Medulla oblongata (tissue), 1 donor: ENCODE measurements at regions not wholly inside any gene's neighbourhood (a gene's known extent, or its start where the extent isn't known, plus 50 kb on each side); places are given as distances from the start of the nearest gene placed in this dataset.
A peak's percentile ranks its signal among the peaks of the same experiment; 100 is the strongest.
"Not testable (repeated sequence)": the region's sequence is repeated elsewhere in the genome, so short reads cannot be mapped to it uniquely, and the experiment has no call there.

Experiments used
- DNase-seq: peaks from one replicate; pipeline ENCODE4 v3.0.0-alpha.2; 2015; ENCODE audit errors: extremely low spot score

- no peak for DNase-seq
These were observed 146.3 kb downstream of the HLX start for GRCh38 chr1:221025501-221025900.

GRCh38 chr1:221025956-221026355 lies 146.7 kb downstream of the HLX start:
- no peak for DNase-seq

DNA sequence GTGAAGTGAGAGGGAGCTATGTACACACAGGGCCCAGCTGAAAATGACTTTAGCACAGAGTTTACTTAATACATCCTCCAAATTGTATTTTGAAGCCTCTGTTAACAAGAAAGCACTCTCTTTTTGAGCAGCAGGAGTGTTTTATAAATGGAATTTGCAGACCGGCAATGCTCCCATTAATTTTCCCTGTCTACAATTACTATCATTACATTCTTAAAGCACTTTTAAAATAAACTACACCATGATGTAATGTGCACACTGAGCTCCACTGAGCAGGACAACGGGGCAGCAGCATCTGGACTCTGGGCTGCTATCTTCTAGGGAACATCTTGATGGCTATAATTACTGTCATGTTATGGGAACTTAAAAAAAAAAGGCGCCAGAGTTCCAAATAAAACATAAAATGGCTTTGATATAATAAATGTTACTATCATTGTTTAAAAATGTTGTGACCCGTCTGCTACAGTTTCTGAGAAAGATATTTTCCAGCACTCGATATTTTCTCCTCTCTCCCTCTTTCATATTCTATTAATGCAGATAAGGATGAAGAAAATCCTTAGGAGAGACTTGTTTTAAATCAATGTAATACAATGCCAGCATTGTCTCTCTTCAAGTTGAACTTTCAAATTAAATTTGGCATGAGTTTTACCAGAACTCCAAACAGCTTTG lies 150.9 kb downstream of the HLX start:
- no peak for DNase-seq

DNA sequence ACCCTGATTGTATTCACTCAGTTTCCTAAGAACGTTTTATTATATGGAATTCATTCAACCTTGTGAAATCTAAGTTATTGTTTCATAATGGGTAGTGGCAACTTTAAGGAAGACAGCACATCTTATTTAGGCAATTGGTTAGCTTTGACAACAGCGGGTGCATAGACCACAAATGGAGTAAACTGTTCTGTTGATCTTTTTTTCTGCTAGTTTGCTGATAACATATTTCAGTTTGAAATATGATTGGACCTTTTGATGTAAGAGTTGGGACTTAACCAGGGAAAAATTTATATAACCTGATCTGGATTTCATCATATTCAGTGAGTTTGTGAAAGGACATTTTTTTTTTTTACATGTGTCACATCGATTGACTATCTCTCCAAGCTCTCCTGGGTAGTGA lies 151.7 kb downstream of the HLX start:
- no peak for DNase-seq

GRCh38 chr1:221031458-221032203 lies 152.4 kb downstream of the HLX start:
- DNase-seq = no peak

DNA sequence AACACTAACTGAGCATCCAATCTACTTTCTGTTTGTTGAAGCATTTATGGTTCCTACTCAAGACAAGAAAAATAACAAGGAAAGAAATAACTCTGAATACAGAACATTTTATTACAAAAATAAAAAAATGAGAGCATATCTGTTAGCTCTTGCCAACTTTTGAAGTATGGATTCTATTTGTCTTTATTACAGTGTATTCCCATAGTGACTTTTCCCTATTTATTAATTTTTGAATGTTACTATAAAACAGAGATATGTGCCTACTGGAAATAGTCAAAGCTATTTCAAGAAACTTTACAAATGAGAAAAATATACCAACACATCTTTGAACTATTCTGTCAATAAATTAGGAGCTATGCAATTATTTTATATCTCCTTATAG lies 153.0 kb downstream of the HLX start:
- no peak for DNase-seq

DNA sequence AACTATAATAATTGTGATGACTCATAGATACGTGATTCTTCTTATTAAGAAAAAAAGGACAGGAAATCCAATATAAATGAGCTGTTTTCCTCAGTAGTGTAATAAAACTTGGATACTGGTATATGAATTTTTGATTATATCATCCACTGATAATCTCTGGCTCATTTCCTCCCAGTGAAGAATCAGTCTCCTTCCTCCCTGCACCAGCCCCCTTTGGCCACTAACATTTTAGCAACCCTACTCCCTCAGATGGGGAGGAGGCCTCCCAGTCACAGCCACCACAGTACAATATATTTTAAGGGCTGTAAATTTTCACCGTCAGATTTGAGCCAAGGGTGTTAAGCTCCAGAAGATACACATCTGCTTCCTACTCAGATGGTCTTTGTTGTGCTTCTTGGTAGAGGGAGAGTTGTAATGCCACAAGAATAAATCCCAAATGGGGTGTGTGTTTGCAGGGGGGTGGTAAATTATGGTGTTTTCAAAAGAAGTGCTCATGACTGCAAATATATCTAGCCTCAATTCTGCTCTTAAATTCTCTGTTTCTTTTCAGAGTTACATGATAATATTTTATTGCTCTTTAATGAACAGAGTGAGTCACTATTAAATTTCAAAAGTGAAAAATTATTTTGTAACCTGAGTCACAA lies 153.5 kb downstream of the HLX start:
- no peak for DNase-seq

DNA sequence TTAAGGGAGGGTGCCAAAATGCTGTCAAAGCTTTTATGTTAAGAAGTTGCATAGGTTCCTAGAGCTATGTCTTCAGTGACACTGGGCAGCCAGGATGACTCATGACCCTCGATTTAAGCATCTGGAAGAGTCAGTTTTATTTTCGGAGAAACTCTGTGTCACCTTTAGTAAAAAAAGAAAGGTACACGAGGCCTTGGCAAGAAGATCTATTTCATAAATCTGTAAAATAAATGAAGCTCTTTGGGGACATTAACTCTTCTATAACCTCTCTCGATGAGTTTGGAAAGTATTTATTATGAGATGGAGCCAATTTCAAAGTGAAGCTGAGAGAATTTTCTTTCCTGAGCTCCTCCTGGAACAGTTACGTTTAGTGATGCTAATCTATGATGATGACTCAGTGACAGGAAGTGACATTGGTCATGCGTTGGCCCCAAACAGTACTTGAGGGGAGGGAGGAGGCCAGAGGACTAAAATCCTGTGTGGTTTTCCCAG lies 156.5 kb downstream of the HLX start:
- DNase-seq = no peak

DNA sequence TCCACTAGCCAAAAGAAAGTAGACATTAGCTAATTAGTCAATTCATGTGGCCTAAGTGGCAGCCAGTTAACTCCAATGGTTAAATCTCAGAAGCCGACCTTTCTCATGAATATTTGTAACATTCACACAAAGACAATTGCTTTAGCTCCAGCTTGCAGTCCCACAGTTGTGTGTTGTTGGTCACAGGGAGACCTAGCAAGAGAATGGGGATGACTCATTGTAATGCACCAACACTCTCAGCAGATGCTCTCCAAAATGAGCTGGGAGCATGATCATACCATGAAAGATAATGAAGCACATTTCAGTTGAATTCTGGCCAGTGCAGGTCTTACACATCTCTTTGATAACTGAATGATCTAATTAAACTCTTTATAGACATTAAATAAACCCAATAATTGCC lies 160.4 kb downstream of the HLX start:
- no peak for DNase-seq

DNA sequence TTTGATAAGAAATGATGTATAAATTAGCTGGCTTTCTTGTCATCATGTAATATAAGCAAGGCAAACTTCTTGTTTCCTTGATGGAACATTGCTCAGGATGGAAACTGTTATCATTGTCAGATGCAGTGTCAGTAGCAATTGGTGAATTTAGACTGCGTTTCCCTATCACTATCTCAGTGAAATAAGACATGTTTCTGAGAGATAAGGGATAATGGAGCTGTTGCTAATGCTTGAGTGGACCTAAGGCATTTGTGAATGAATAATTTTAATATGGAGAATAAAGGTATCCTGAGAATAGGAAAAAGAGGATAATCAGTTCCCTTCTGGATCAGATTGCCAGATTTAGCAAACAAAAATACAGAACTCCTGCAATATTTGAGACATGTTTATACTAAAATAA lies 160.9 kb downstream of the HLX start:
- DNase-seq = no peak

DNA sequence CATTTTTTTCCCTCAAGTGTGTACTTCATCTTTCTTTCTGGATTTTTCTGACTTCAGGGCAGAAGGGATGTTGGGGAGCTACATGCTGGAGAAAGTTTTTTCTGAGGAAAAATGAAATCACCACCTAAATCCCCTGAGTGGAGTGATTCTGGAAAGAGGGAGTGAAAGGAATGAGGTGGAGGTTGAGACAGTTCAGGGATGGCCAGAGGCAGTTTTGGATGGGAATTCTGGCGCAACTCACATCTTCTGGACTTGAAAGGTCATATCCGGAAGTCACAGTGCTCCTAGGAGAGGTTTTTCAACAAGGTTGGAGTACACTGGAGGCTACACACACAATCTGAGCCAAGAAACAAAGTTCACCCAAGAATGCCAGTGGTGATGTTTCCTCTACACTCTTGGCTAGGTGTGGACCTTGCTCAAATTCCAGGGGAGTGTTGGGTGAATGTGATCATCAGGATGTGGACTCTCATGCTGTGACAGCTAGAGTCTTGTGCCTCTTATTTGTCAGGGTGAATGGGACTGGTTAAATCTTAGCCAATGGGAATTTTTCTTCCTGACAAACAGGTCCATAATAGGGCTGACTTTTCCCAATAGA lies 161.5 kb downstream of the HLX start:
- DNase-seq = no peak

DNA sequence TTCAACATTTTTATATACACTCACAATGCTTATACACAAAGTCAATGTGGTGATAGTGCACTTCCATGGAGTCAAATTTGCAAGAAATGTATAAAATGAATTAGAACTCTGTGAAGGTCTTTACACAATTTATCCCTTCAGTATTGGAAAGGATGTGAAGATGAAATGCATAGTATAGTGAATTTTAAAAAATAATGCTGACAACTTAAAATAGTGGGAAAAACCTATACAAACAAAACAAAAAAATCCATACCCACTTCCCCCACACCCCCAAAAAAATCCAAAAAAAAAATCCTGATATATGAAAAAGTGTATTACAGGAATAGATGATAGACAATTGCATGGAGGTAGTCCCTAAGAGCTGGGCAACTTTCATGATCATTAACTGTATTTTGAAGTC lies 165.3 kb downstream of the HLX start:
- DNase-seq = no peak

DNA sequence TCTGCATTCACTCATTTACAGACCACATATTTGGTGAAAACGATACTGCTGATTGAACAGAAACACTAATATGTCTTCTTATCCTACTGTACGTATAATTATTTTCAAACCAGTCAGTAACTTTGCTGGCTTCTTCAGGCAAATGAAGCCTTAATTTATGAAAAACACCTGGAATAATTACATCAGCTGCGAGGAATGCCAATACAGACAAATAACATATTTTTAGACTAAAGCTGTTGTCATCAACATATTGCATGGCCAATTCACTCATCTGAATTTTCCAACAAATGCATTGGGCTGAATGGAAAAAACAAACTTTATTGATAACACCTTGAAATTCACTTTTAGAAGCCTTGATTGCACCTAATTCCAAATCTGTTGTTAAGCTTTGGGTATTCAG lies 165.9 kb downstream of the HLX start:
- DNase-seq = no peak

DNA sequence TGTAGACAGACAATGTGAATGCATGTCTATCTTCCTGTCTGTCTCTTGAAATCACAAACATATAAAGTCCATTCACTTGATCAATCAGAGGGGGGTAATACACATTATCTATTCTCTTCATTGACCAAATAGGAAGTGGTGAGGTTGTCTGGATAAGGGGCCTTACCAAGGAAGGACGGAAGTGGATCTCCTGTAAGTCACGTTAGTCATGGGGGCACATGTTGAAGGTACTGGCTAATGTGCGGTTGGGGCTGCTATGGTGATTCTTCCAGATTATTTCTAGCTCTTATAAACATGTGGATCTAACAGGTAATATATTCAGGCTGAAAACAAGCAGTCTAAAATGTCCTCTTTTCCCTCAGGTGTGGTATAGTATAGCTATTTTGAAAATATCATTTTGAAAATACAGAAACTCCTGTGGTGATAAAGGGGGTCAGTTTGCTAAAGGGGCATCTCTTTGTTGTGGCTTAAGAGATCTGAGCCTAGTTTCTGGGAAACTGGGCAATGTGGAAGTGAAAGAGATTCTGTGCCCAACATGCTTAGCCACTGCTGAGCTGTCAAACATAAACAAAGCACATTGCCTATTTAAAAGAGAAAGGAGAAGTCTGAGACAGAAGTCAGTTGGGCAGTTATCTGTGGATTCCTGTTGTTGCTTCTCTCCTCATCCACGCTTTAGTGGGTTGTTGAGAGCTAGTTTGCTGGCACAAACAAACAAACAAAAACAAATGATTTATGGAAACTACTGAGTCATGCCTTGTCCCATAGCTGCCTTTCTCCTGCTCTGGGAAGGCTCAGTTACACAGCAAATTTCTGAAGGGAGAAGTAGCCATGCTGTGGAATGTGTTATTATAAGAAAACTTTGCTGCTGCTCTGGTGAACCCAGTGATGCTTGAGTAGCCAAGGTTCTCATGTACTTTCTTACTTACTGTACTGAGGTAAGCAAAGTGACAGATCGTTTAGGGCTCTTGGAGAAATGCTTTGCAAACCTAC lies 166.9 kb downstream of the HLX start:
- peak; percentile 74 for DNase-seq

GRCh38 chr1:221051391-221051790 lies 172.1 kb downstream of the HLX start:
- not testable (repeated sequence) for DNase-seq

DNA sequence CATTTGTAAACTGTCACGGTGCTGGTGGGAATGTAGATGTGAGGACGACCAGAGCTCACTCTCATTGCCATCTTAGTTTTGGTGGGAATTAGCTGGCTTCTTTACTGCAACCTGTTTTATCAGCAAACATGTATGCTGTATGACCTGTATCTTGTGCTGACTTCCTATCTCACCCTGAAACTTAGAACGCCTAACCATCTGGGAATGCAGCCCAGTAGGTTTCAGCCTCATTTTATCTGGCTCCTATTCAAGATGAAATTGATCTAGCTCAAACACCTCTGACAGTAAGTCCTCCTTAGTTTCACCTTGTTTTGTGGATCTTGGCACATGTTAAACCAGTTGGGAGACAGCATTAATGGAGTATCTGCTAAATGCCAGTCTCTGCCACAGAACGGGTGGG lies 174.6 kb downstream of the HLX start:
- DNase-seq = no peak

GRCh38 chr1:221059506-221059905 lies 180.3 kb downstream of the HLX start:
- DNase-seq = no peak

DNA sequence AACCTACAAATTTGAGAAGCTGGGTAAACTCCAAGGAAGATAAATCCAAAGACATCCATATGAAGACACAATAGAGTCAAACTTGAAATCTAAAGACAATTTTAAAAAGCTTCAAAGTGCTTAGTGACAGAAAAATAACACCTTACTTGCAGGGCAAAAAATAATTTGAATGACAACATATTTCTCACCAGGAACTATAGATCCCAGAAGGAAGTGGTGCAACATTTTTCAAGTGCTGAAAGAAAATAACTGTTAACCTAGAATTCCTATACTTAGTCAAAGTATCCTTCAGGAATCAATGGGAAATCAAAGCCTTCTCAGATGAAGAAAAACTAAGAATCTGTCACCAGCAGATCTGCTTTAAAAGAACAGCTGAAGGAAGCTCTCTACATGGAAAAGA lies 184.4 kb downstream of the HLX start:
- no peak for DNase-seq

DNA sequence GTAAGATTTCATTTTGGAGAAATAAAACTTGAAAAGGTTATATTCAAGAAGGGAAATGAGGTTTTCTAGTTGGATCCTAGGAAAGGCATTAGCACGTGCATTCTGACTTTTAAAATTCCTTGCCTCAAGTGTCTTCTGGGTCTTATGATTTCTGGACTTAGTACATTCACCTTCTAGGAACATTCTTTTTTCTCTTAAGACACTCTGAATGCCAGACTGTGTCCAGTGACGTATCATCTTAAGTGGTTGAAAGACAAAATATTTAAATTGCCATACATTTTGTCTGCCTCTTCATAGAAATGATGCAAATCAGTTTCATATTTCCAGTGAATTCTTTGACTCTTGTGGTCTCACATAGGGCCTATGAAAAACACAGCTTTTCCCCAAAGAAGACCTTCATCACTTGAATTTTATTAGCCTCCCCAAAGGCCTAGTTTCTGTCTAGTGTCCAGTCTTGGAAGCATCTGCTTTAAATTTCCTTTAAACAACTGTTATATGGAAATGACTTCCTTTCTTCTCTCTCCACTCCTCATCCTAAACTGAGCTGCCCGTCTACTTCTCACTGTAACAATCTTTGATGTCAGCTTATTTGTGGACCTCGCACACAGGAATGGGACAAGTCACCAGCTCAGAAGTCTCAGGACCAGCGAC lies 187.2 kb downstream of the HLX start:
- no peak for DNase-seq

- DNase-seq = no peak
These were observed 188.5 kb downstream of the HLX start for GRCh38 chr1:221067721-221068120.
